ENCODE measurements at regions not wholly inside any gene's neighbourhood (a gene's known extent, or its start where the extent isn't known, plus 50 kb on each side); places are given as distances from the start of the nearest gene placed in this dataset.

- Mint-ChIP-seq H3K4me1 (peaks cover 15% of the 10 kb centered on the region), H3K9me3 (no peaks in the 10 kb centered on the region), H3K36me3 (no peaks in the 10 kb centered on the region), H3K4me3 (no peak overlapping the region), H3K27me3 (ENCODE audit: low read depth) (peaks cover 4% of the 10 kb centered on the region), H3K27ac (no peak overlapping the region)
- DNase-seq (ENCODE audit: low spot score in 2 of 2, unreplicated experiment in 2 of 2): no peak
- TF ChIP-seq CTCF (IDR thresholded peaks at IDR 0.05; ENCODE audit: unreplicated experiment): no peak
Measured at GRCh38 chr18:45462179-45462578, 153.1 kb upstream of the SLC14A2 start.

- TF ChIP-seq CTCF (IDR thresholded peaks at IDR 0.05; ENCODE audit: unreplicated experiment): no peak
- no peak for DNase-seq (ENCODE audit: low spot score in 2 of 2, unreplicated experiment in 2 of 2)
- H3K9me3 Mint-ChIP-seq: no peaks in the 10 kb centered on the region
- H3K27me3 Mint-ChIP-seq (ENCODE audit: low read depth): peaks cover 4% of the 10 kb centered on the region
- H3K36me3 Mint-ChIP-seq: no peaks in the 10 kb centered on the region
- H3K4me1 Mint-ChIP-seq: peaks cover 9% of the 10 kb centered on the region
- H3K27ac Mint-ChIP-seq: no peak overlapping the region
- no peak overlapping the region for H3K4me3 Mint-ChIP-seq
Measured at GRCh38 chr18:45463451-45463850, 151.8 kb upstream of the SLC14A2 start.

- Mint-ChIP-seq H3K27ac (no peak overlapping the region), H3K27me3 (ENCODE audit: low read depth) (peaks cover 4% of the 10 kb centered on the region)
- no peak for TF ChIP-seq CTCF (IDR thresholded peaks at IDR 0.05; ENCODE audit: unreplicated experiment)
Measured at GRCh38 chr18:45464619-45465018, 150.7 kb upstream of the SLC14A2 start.

GRCh38 chr18:45467293-45467692 lies 148.0 kb upstream of the SLC14A2 start:
- no peak overlapping the region for H3K27ac Mint-ChIP-seq

More at GRCh38 chr18:45464619-45465018, 150.7 kb upstream of the SLC14A2 start:
- no peaks in the 10 kb centered on the region for H3K36me3 Mint-ChIP-seq
- no peak overlapping the region for H3K4me3 Mint-ChIP-seq
- DNase-seq (ENCODE audit: low spot score in 2 of 2, unreplicated experiment in 2 of 2): no peak
- H3K4me1 Mint-ChIP-seq: peaks cover 9% of the 10 kb centered on the region
- no peaks in the 10 kb centered on the region for H3K9me3 Mint-ChIP-seq

GRCh38 chr18:45467945-45468344 lies 147.3 kb upstream of the SLC14A2 start:
- no peak overlapping the region for H3K27ac Mint-ChIP-seq
- no peak overlapping the region for H3K4me3 Mint-ChIP-seq
- DNase-seq (ENCODE audit: low spot score in 2 of 2, unreplicated experiment in 2 of 2): no peak
- H3K9me3 Mint-ChIP-seq: no peaks in the 10 kb centered on the region
- no peak for TF ChIP-seq CTCF (IDR thresholded peaks at IDR 0.05; ENCODE audit: unreplicated experiment)
- H3K36me3 Mint-ChIP-seq: no peaks in the 10 kb centered on the region
- H3K4me1 Mint-ChIP-seq: peaks cover 9% of the 10 kb centered on the region
- peaks cover 4% of the 10 kb centered on the region for H3K27me3 Mint-ChIP-seq (ENCODE audit: low read depth)

More at GRCh38 chr18:45467293-45467692, 148.0 kb upstream of the SLC14A2 start:
- Mint-ChIP-seq H3K9me3 (no peaks in the 10 kb centered on the region), H3K27me3 (ENCODE audit: low read depth) (peaks cover 4% of the 10 kb centered on the region), H3K36me3 (no peaks in the 10 kb centered on the region), H3K4me3 (no peak overlapping the region), H3K4me1 (peaks cover 9% of the 10 kb centered on the region)
- DNase-seq (ENCODE audit: low spot score in 2 of 2, unreplicated experiment in 2 of 2): no peak
- TF ChIP-seq CTCF (IDR thresholded peaks at IDR 0.05; ENCODE audit: unreplicated experiment): no peak

GRCh38 chr18:45478889-45479288 lies 136.4 kb upstream of the SLC14A2 start:
- Mint-ChIP-seq H3K9me3 (peaks cover 17% of the 10 kb centered on the region), H3K4me1 (peaks cover 12% of the 10 kb centered on the region), H3K27me3 (ENCODE audit: low read depth) (peaks cover 1% of the 10 kb centered on the region), H3K36me3 (no peaks in the 10 kb centered on the region), H3K27ac (no peak overlapping the region), H3K4me3 (no peak overlapping the region)
- no peak for TF ChIP-seq CTCF (IDR thresholded peaks at IDR 0.05; ENCODE audit: unreplicated experiment)
- no peak for DNase-seq (ENCODE audit: low spot score in 2 of 2, unreplicated experiment in 2 of 2)

Data from mesothelial cell of epicardium (in vitro differentiated cells).